A549 (cell line): ENCODE measurements at regions not wholly inside any gene's neighbourhood (a gene's known extent, or its start where the extent isn't known, plus 50 kb on each side); places are given as distances from the start of the nearest gene placed in this dataset.
"Not testable (repeated sequence)": the region's sequence is repeated elsewhere in the genome, so short reads cannot be mapped to it uniquely, and the experiment has no call there.

ENCODE experiments used
- ATAC-seq, 2 experiments: fragments of 200-7000 bp in 1 of 2; fragments of >200 bp in 1 of 2; cut with Nextera tagmentation in 1 of 2; cut with Tn5 transposase in 1 of 2; 3 replicates each; pipeline versions ENCODE4 v1.8.0 to v1.9.1; 2018 to 2020; ENCODE audit warnings: mild to moderate bottlenecking in 1 of 2, moderate library complexity in 1 of 2
- CTCF ChIA-PET: fragments of 300-600 bp; sonication (Branson Sonifier 250); formaldehyde crosslinking; extraction: SDS; loops from one replicate; lab custom pipeline; 2021; ENCODE audit warnings: antibody characterized with exemption, inconsistent platforms; lab: Yijun Ruan, JAX
- POLR2A ChIA-PET: fragments of 350-600 bp; formaldehyde crosslinking; extraction: SDS; loops from one replicate; lab custom pipeline; 2021; ENCODE audit warnings: antibody characterized with exemption, inconsistent platforms; lab: Yijun Ruan, JAX
- DNase-seq, 2 experiments: peaks; one replicate each; pipeline versions ENCODE4 v3.0.0 to v3.0.0-alpha.2; 2011 to 2016; ENCODE audit warnings: low read depth in 1 of 2, low spot score in 1 of 2
- FAIRE-seq: peaks from 2 replicates; lab custom pipeline; 2011; peaks lifted over from hg19 to GRCh38; lab: Jason Lieb, UNC
- H3K27ac ChIP-seq, 2 experiments: fragments of >200 bp; sonication (Bioruptor Twin); formaldehyde crosslinking; 3 replicates each; pipeline ENCODE4 v1.5.1; 2016 to 2017
- H3K4me1 ChIP-seq: fragments of >200 bp; sonication (Bioruptor Twin); formaldehyde crosslinking; 3 replicates; pipeline ENCODE4 v1.6.1; 2016
- H3K4me2 ChIP-seq: fragments of >200 bp; sonication (Bioruptor Twin); formaldehyde crosslinking; 3 replicates; pipeline ENCODE4 v1.6.1; 2016
- H3K4me3 ChIP-seq: fragments of >200 bp; sonication (Bioruptor Twin); formaldehyde crosslinking; 3 replicates; pipeline ENCODE4 v1.5.1; 2016
- H3K9me3 ChIP-seq: fragments of >200 bp; sonication (Bioruptor Twin); formaldehyde crosslinking; 3 replicates; pipeline ENCODE4 v1.6.1; 2016
- E2F6 ChIP-seq: IDR thresholded peaks from 2 replicates; pipeline ENCODE4 v1.6.1; 2012; ENCODE audit warnings: low read depth, borderline replicate concordance
- EHMT2 ChIP-seq: fragments of 200-600 bp; sonication (generic); IDR thresholded peaks from 2 replicates; pipeline ENCODE4 v1.6.1; 2016; ENCODE audit warnings: antibody characterized with exemption, low read depth, mild to moderate bottlenecking, moderate library complexity
- EP300 ChIP-seq, 2 experiments: fragments of >200 bp; sonication (Bioruptor Twin); formaldehyde crosslinking; IDR thresholded peaks; 2 replicates in 1 of 2; 3 replicates in 1 of 2; pipeline ENCODE4 v1.6.1; 2016 to 2017
- ESRRA ChIP-seq: fragments of 150-350 bp; IDR thresholded peaks from 2 replicates; pipeline ENCODE4 v1.6.1; 2014; ENCODE audit warnings: mild to moderate bottlenecking, low read length, borderline replicate concordance
- FOSL2 ChIP-seq, 2 experiments: fragments of 450-650 bp in 1 of 2; fragments of >200 bp in 1 of 2; sonication (Bioruptor Twin) in 1 of 2; formaldehyde crosslinking; IDR thresholded peaks; 2 replicates each; pipeline versions ENCODE4 v1.5.0 to v1.6.1; 2016 to 2020; ENCODE audit warnings: mild to moderate bottlenecking in 1 of 2, moderate library complexity in 1 of 2
- HEYL ChIP-seq: fragments of 250-450 bp; sonication (Bioruptor Pico); IDR thresholded peaks from 2 replicates; pipeline ENCODE4 v1.8.0; 2021; ENCODE audit warnings: mild to moderate bottlenecking, moderate library complexity
- HOXB13 ChIP-seq: fragments of 250-450 bp; sonication (Bioruptor Pico); IDR thresholded peaks from 2 replicates; pipeline ENCODE4 v1.5.0; 2020; ENCODE audit warnings: low read depth, mild to moderate bottlenecking, moderate library complexity
- HOXB5 ChIP-seq: fragments of 250-450 bp; sonication (Bioruptor Pico); IDR thresholded peaks from 2 replicates; pipeline ENCODE4 v1.5.0; 2020; ENCODE audit warnings: mild to moderate bottlenecking, moderate library complexity
- MYC ChIP-seq: IDR thresholded peaks from 2 replicates; pipeline ENCODE4 v1.6.1; 2012; ENCODE audit warnings: mild to moderate bottlenecking, inconsistent platforms, low read length, improper control_type of control experiment, borderline replicate concordance
- NFE2L2 ChIP-seq: fragments of 150-350 bp; conservative IDR thresholded peaks from 2 replicates; pipeline ENCODE4 v1.6.1; 2014; ENCODE audit warnings: low read length
- RARB ChIP-seq: fragments of 250-450 bp; sonication (Bioruptor Pico); IDR thresholded peaks from 2 replicates; pipeline ENCODE4 v1.8.0; 2021; ENCODE audit warnings: mild to moderate bottlenecking, moderate library complexity
- RCOR1 ChIP-seq: fragments of 150-350 bp; IDR thresholded peaks from 2 replicates; pipeline ENCODE4 v1.6.1; 2014; ENCODE audit warnings: antibody characterized with exemption, low read length, low read depth
- TFCP2L1 ChIP-seq: fragments of 250-450 bp; sonication (Bioruptor Pico); IDR thresholded peaks from 2 replicates; pipeline ENCODE4 v1.5.0; 2021; ENCODE audit warnings: mild to moderate bottlenecking
- ZSCAN20 ChIP-seq: fragments of 250-450 bp; sonication (Bioruptor Pico); IDR thresholded peaks from 2 replicates; pipeline ENCODE4 v1.8.0; 2022; ENCODE audit warnings: mild to moderate bottlenecking, moderate library complexity
- WGBS: methylation state at CpG from one replicate; pipeline ENCODE4 v1.1.6; 2017; ENCODE audit errors: missing lambda C conversion rate; 5-methylcytosine and 5-hydroxymethylcytosine counted together
- TF ChIP-seq, protein P1 (sequence below): fragments of >200 bp; sonication (Bioruptor Twin); formaldehyde crosslinking; IDR thresholded peaks from 3 replicates; pipeline ENCODE4 v1.5.1; 2016
- TF ChIP-seq, protein P2 (sequence below): fragments of 450-650 bp; IDR thresholded peaks from 2 replicates; pipeline ENCODE4 v1.6.1; 2014; ENCODE audit warnings: antibody characterized with exemption
- TF ChIP-seq, protein P3 (sequence below): IDR thresholded peaks from 2 replicates; pipeline ENCODE4 v1.6.1; 2012
- TF ChIP-seq, protein P4 (sequence below): IDR thresholded peaks from 2 replicates; pipeline ENCODE4 v1.6.1; 2012

DNA sequence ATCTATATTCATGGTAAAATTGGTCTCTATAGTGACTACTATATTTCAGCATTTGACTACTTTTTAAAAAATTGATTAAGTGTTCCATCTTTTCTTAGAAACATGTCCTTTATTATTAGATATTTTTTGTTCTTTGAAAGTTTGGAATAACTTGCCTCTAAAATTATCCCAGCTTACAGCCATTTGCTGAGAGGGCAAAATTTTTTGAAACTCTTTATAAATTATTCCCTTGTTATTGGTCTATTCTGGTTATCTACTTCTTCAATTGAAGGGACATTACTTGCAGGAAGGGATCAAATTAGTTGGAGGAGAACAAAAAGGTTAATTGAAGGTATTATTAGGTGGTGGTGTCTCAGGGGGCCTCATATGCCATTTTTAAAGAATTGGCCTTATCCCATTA, 184.1 kb downstream of the TTC6 start:
- TF ChIP-seq, protein P1, sequence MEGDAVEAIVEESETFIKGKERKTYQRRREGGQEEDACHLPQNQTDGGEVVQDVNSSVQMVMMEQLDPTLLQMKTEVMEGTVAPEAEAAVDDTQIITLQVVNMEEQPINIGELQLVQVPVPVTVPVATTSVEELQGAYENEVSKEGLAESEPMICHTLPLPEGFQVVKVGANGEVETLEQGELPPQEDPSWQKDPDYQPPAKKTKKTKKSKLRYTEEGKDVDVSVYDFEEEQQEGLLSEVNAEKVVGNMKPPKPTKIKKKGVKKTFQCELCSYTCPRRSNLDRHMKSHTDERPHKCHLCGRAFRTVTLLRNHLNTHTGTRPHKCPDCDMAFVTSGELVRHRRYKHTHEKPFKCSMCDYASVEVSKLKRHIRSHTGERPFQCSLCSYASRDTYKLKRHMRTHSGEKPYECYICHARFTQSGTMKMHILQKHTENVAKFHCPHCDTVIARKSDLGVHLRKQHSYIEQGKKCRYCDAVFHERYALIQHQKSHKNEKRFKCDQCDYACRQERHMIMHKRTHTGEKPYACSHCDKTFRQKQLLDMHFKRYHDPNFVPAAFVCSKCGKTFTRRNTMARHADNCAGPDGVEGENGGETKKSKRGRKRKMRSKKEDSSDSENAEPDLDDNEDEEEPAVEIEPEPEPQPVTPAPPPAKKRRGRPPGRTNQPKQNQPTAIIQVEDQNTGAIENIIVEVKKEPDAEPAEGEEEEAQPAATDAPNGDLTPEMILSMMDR, result no peak
- TF ChIP-seq E2F6, result no peak
- TF ChIP-seq HOXB5 (CRISPR knock-in tag), result no peak
- no peak for TF ChIP-seq ZSCAN20
- no peak for TF ChIP-seq ESRRA
- no peak for TF ChIP-seq RCOR1
- no peak for TF ChIP-seq RARB
- no peak for TF ChIP-seq EHMT2
- TF ChIP-seq MYC, result no peak
- no peak for TF ChIP-seq HEYL (CRISPR knock-in tag)
- TF ChIP-seq, protein P2, sequence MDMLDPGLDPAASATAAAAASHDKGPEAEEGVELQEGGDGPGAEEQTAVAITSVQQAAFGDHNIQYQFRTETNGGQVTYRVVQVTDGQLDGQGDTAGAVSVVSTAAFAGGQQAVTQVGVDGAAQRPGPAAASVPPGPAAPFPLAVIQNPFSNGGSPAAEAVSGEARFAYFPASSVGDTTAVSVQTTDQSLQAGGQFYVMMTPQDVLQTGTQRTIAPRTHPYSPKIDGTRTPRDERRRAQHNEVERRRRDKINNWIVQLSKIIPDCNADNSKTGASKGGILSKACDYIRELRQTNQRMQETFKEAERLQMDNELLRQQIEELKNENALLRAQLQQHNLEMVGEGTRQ, result no peak
- no peak for TF ChIP-seq TFCP2L1 (CRISPR knock-in tag)
- TF ChIP-seq NFE2L2, result no peak
- TF ChIP-seq, protein P3, sequence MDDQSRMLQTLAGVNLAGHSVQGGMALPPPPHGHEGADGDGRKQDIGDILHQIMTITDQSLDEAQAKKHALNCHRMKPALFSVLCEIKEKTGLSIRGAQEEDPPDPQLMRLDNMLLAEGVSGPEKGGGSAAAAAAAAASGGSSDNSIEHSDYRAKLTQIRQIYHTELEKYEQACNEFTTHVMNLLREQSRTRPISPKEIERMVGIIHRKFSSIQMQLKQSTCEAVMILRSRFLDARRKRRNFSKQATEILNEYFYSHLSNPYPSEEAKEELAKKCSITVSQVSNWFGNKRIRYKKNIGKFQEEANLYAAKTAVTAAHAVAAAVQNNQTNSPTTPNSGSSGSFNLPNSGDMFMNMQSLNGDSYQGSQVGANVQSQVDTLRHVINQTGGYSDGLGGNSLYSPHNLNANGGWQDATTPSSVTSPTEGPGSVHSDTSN, result no peak
- TF ChIP-seq FOSL2 (IDR thresholded peaks at IDR 0.05), result no peak
- no peak for TF ChIP-seq FOSL2 (CRISPR knock-in tag; IDR thresholded peaks at IDR 0.05)
- TF ChIP-seq, protein P4, sequence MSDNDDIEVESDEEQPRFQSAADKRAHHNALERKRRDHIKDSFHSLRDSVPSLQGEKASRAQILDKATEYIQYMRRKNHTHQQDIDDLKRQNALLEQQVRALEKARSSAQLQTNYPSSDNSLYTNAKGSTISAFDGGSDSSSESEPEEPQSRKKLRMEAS, result no peak
- TF ChIP-seq EP300 (IDR thresholded peaks at IDR 0.05), result no peak
- TF ChIP-seq HOXB13 (CRISPR knock-in tag), result no peak
- TF ChIP-seq, all 56 proteins: peak for 0
- Histone ChIP-seq H3K4me2 (no peak overlapping the region), H3K4me3 (no peak overlapping the region), H3K9me3 (no peaks in the 10 kb centered on the region), H3K27ac (no peak overlapping the region), H3K4me1 (no peaks in the 10 kb centered on the region)
- ChIA-PET CTCF (no interaction called here), POLR2A (no interaction called here)
- ATAC-seq, result no peak
- DNase-seq, result no peak
- no peak for FAIRE-seq

DNA sequence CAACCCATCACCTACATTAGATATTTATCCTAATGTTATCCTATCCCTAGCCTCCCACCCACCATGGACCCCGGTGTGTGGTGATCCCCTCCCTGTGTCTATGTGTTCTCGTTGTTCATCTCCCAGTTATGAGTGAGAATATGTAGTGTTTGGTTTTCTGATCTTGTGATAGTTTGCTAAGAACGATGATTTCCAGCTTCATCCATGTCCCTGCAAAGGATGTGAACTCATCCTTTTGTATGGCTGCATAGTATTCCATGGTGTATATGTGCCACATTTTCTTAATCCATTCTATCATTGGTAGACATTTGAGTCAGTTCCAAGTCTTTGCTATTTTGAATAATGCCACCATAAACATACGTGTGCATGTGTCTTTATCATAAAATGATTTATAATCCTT, 185.3 kb downstream of the TTC6 start:
- H3K4me2 ChIP-seq, FAIRE-seq, CTCF ChIA-PET, H3K4me1 ChIP-seq, H3K4me3 ChIP-seq, H3K9me3 ChIP-seq, ATAC-seq, POLR2A ChIA-PET, DNase-seq, H3K27ac ChIP-seq: not testable (repeated sequence)
- 30% methylated on average over 4 of the region's 4 CpGs for WGBS

DNA sequence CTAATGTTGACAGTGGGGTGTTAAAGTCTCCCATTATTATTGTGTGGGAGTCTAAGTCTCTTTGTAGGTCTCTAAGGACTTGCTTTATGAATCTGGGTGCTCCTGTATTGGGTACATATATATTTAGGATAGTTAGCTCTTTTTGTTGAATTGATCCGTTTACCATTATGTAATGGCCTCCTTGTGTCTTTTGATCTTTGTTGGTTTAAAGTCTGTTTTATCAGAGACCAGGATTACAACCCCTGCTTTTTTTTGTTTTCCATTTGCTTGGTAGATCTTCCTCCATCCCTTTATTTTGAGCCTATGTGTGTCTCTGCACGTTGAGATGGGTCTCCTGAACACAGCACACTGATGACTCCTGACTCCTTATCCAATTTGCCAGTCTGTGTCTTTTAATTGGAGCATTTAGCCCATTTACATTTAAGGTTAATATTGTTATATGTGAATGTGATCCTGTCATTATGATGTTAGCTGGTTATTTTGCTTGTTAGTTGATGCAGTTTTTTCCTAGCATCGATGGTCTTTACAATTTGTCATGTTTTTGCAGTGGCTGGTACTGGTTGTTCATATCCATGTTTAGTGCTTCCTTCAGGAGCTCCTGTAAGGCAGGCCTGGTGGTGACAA, 188.9 kb downstream of the TTC6 start:
- POLR2A ChIA-PET, DNase-seq, H3K9me3 ChIP-seq, ATAC-seq, H3K27ac ChIP-seq, CTCF ChIA-PET, H3K4me1 ChIP-seq, H3K4me3 ChIP-seq, FAIRE-seq, H3K4me2 ChIP-seq: not testable (repeated sequence)
- 5% methylated on average over 3 of the region's 3 CpGs for WGBS

- FAIRE-seq, CTCF ChIA-PET, H3K4me3 ChIP-seq, H3K9me3 ChIP-seq, H3K4me1 ChIP-seq, POLR2A ChIA-PET, DNase-seq, H3K4me2 ChIP-seq, H3K27ac ChIP-seq, ATAC-seq: not testable (repeated sequence)
Measured at GRCh38 chr14:37784827-37785223, 189.4 kb downstream of the TTC6 start.

DNA sequence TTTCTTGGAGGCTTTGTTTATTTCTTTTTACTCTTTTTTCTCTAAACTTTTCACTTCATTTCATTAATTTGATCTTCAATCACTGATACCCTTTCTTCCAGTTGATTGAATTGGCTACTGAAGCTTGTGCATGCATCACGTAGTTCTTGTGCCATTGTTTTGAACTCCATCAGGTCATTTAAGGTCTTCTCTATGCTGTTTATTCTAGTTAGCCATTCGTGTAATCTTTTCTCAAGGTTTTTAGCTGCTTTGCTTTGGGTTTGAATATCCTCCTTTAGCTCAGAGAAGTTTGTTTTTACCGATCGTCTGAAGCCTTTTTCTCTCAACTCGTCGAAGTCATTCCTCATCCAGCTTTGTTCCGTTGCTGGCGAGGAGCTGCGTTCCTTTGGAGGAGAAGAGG, 189.9 kb downstream of the TTC6 start:
- H3K4me2 ChIP-seq, DNase-seq, CTCF ChIA-PET, POLR2A ChIA-PET, H3K9me3 ChIP-seq, ATAC-seq, FAIRE-seq, H3K27ac ChIP-seq, H3K4me3 ChIP-seq, H3K4me1 ChIP-seq: not testable (repeated sequence)
- 74% methylated on average over 9 of the region's 9 CpGs for WGBS

DNA sequence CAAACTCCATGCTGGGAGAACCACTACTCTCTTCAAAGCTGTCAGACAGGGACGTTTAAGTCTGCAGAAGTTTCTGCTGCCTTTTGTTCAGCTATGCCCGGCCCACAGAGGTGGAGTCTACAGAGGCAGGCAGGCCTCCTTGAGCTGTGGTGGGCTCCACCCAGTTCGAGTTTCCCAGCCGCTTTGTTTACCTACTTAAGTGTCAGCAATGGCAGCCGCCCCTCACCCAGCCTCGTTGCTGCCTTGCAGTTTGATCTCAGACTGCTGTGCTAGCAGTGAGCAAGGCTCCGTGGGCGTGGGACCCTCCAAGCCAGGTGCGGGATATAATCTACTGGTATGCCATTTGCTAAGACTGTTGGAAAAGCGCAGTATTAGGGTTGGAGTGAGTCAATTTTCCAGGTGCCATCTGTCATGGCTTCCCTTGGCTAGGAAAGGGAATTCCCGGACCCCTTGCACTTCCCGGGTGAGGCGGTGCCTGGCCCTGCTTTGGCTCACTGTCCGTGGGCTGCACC, 190.7 kb downstream of the TTC6 start:
- H3K27ac ChIP-seq, POLR2A ChIA-PET, H3K4me2 ChIP-seq, DNase-seq, H3K4me1 ChIP-seq, CTCF ChIA-PET, FAIRE-seq, H3K9me3 ChIP-seq, H3K4me3 ChIP-seq, ATAC-seq: not testable (repeated sequence)
- WGBS, result 58% methylated on average over 9 of the region's 14 CpGs
